ENCODE measurements at regions not wholly inside any gene's neighbourhood (a gene's known extent, or its start where the extent isn't known, plus 50 kb on each side); places are given as distances from the start of the nearest gene placed in this dataset.

- TF ChIP-seq POLR2AphosphoS5 (IDR thresholded peaks at IDR 0.05; ENCODE audit: low read depth, low read length): no peak
- no peak for TF ChIP-seq POLR2A (IDR thresholded peaks at IDR 0.05; ENCODE audit: low read depth, low read length)
- TF ChIP-seq TAF1 (IDR thresholded peaks at IDR 0.05; ENCODE audit: borderline replicate concordance, low read depth, low read length): no peak
These were observed 175.6 kb downstream of the TRIM27 start for GRCh38 chr6:28748192-28748591.

All from GM12892 (cell line).